T-helper 1 cell treated with Interleukin-12 subunit alpha and Interleukin-12 subunit beta and Interleukin-4 antibody, amounts not matched to agents 30 μg/mL and 1 μg/mL, for 36 hours (primary cell): ENCODE measurements at regions not wholly inside any gene's neighbourhood (a gene's known extent, or its start where the extent isn't known, plus 50 kb on each side); places are given as distances from the start of the nearest gene placed in this dataset.
"Not testable (repeated sequence)": the region's sequence is repeated elsewhere in the genome, so short reads cannot be mapped to it uniquely, and the experiment has no call there.

Experiments used
- H3K27ac Mint-ChIP-seq: one replicate; pipeline ENCODE4 v1.8.0; 2021; ENCODE audit warnings: mild to moderate bottlenecking, mixed read lengths
- H3K27me3 Mint-ChIP-seq: one replicate; pipeline ENCODE4 v1.8.0; 2021; ENCODE audit warnings: low read depth, mixed read lengths
- H3K36me3 Mint-ChIP-seq: one replicate; pipeline ENCODE4 v1.8.0; 2021; ENCODE audit warnings: low read depth, mixed read lengths
- H3K4me1 Mint-ChIP-seq: one replicate; pipeline ENCODE4 v1.8.0; 2021; ENCODE audit warnings: low read depth, mixed read lengths
- H3K4me3 Mint-ChIP-seq: one replicate; pipeline ENCODE4 v1.8.0; 2021; ENCODE audit warnings: mild to moderate bottlenecking, moderate library complexity, mixed read lengths
- H3K9me3 Mint-ChIP-seq: one replicate; pipeline ENCODE4 v1.8.0; 2021; ENCODE audit warnings: mixed read lengths

DNA sequence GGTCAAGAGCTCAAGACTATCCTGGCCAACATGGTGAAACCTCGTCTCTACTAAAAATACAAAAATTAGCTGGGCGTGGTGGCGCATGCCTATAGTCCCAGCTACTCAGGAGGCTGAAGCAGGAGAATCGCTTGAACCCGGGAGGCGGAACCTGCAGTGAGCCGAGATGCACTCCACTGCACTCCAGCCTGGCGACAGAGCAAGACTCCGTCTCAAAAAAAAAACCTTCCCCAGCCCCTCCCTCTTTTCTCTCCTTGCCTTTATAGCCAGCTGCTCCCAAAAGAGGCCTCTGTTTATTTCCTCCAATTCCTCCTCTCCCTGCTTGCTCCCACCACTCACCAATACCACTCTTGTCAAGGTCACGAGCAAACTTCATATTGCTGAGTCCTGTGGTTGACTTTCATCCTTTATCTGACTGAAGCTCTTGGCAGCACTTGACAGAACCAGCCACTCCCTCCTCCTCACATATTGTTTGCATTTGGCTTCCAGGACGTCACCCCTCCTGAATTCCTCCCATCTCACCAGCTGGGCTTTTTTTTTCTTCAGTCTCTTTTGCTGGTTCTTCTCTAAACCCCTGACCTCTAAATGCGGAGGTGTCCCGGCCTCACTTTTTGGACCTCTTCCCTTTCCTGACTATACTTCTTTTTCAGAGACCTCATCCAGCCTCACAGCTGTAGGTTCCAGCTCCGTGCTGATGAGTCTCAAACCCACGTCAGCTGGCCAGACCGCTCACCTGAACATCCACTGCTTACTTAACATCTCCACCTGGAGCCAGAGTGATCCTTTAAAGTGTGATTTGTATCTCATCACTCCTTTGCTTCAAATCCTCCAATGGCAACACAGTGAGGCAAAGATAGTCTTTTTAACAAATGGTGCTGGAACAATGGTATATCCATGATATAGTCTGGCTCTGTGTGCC is 84.6 kb upstream of the CAB39 start:
- Mint-ChIP-seq H3K4me3 (peak overlapping the region; percentile 15), H3K27me3 (no peaks in the 10 kb centered on the region), H3K27ac (peak overlapping the region; percentile 43), H3K4me1 (peaks cover 17% of the 10 kb centered on the region), H3K9me3 (peaks cover 16% of the 10 kb centered on the region), H3K36me3 (peaks cover 17% of the 10 kb centered on the region)

DNA sequence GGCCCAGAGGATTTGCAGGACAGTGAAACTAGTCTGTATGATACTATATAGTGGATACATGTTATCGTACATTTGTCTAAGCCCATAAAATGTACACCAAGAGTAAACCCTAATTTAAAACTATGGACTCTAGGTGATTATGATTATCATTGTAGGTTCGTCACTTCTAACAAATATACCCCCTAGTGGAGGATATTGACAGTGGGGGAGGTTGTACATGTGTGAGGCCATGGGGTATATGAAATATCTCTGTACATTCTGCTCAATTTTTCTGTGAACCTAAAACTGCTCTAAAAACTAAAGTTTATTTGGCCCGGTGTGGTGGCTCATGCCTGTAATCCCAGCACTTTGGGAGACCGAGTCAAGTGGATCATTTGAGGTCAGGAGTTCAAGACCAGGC is 81.2 kb upstream of the CAB39 start:
- Mint-ChIP-seq H3K9me3 (no peaks in the 10 kb centered on the region), H3K4me3 (no peak overlapping the region), H3K27ac (no peak overlapping the region), H3K27me3 (no peaks in the 10 kb centered on the region), H3K4me1 (peaks cover 15% of the 10 kb centered on the region), H3K36me3 (peaks cover 7% of the 10 kb centered on the region)

DNA sequence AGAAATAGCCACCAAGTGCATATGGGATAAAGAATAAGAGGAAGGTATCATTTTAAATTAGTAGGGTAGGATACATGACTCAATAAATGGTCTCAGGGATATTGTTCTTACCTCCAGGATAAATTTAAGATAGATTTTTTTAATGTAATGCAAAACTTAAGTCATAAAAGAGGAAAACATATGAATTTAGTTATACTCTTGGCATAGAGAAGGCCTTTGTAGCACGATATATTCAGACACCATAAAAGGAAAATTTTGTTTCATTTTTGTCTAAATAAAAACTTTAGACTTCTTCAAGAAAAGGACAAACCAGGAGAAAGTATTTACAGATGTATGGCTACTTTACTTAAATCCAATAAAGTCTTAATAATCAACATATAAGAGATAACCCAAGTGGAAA is 78.5 kb upstream of the CAB39 start:
- H3K27ac Mint-ChIP-seq = no peak overlapping the region
- no peak overlapping the region for H3K4me3 Mint-ChIP-seq
- peaks cover 2% of the 10 kb centered on the region for H3K36me3 Mint-ChIP-seq
- H3K9me3 Mint-ChIP-seq = no peaks in the 10 kb centered on the region
- peaks cover 16% of the 10 kb centered on the region for H3K4me1 Mint-ChIP-seq
- no peaks in the 10 kb centered on the region for H3K27me3 Mint-ChIP-seq

DNA sequence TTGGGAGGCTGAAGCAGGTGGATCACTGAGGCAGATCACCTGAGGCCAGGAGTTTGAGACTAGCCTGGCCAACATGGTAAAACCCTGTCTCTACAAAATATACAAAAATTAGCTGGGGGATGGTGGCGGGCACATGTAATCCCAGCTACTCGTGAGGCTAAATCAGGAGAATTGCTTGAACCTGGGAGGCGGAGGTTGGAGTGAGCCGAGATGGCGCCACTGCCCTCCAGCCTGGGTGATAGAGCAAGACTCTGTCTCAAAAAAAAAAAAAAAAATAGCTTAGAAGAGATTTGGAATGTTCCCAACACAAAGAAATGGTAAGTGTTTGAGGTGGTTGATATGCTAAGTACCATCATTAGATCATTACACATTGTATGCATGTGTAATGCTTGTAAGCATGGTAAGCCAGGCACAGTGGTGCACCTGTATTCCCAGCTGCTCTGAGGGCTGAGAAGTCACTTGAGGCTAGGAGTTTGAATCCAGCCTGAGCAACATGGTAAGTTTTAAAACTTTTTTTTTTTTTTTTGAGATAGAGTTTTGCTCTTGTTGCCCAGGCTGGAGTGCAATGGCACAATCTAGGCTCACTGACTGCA is 77.8 kb upstream of the CAB39 start:
- not testable (repeated sequence) for H3K36me3 Mint-ChIP-seq, H3K27ac Mint-ChIP-seq, H3K9me3 Mint-ChIP-seq, H3K4me3 Mint-ChIP-seq, H3K27me3 Mint-ChIP-seq
- H3K4me1 Mint-ChIP-seq = peaks cover 16% of the 10 kb centered on the region

DNA sequence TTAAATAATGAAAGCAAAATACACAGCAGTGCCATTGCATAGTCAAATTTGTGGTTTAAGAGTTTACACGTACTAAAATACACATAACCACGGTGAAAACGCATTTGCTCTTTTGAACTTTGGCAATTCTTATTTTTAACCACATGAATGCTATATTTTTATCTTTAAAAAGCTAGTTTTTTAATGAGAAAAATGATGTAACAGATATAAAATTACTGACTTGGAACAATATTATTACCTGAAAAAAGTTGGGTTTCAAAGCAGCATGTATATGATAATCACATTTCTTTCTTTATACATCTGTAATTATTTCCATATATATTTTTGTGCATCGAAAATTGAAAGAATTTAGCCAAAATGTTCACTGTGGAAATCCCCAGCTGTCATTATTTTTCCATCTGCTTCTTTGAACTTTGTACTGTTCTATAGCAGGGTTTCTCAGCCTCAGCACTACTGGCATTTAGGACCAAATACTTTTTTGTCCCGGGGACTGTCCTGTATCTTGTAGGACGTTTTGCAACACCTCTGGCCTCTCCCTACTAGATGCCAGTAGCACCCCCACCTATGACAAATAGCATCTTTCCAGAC is 75.9 kb upstream of the CAB39 start:
- Mint-ChIP-seq H3K27ac (peak overlapping the region; percentile 71), H3K4me1 (peaks cover 16% of the 10 kb centered on the region), H3K36me3 (no peaks in the 10 kb centered on the region), H3K27me3 (no peaks in the 10 kb centered on the region), H3K9me3 (no peaks in the 10 kb centered on the region), H3K4me3 (no peak overlapping the region)

DNA sequence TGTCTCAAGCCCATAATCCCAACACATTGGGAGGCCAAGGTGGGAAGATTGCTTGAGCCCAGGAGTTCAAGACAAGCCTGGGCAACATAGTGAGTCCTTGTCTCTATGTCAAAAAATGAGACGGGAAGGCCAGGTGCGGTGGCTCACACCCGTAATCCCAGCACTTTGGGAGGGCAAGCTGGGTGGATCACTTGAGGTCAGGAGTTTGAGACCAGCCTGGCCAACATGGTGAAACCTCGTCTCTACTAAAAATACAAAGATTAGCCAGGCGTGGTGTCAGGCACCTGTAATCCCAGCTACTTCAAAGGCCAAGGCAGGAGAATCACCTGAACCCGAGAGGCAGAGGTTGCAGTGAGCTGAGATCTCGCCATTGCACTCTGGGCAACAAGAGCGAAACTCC is 75.2 kb upstream of the CAB39 start:
- H3K4me3 Mint-ChIP-seq, H3K36me3 Mint-ChIP-seq, H3K9me3 Mint-ChIP-seq, H3K27me3 Mint-ChIP-seq: not testable (repeated sequence)
- Mint-ChIP-seq H3K27ac (peak overlapping the region; percentile 71), H3K4me1 (peaks cover 20% of the 10 kb centered on the region)

DNA sequence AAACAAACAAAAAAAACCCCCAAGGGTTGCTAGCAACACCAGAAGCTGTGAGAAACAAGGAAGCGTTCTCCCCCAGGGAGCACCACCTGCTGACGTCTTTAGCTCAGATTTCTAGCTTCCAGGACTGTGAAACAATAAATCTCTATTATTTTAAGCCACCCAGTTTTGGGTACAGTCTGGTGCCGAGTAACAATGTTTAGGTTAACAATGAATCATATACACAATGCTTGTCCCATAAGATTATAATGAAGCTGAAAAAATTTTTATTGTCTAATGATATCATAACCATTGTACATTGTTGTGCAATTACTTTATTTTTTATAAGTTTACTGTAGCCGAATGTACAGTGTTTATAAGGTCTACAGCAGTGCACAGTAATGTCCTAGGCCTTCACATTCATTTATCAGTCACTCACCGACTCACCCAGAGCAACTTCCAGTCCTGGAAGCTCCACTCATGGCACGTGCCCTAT is 72.1 kb upstream of the CAB39 start:
- Mint-ChIP-seq H3K9me3 (no peaks in the 10 kb centered on the region), H3K27ac (no peak overlapping the region), H3K27me3 (no peaks in the 10 kb centered on the region), H3K4me3 (no peak overlapping the region), H3K4me1 (peaks cover 38% of the 10 kb centered on the region), H3K36me3 (peaks cover 5% of the 10 kb centered on the region)

DNA sequence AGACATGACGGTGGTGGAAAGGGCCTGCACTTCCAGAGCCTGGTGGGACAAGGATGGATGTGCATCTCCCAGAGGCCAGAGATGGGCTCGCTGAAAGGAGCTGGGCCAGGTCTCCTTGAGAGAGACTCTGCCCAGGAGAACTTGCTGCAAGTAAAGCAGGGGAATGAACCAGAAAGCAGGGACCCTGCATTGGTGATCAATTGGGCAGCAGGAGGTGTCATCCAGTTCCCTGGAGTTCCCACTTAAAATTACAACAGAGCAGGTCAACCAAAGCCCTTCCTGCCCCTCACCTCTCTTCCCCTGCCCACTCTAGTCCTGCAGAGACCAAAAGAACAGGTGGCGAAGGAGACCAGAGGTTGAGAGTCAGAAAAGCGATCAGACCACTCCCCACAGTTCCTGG is 69.7 kb upstream of the CAB39 start:
- peak overlapping the region; percentile 76 for H3K27ac Mint-ChIP-seq
- H3K4me3 Mint-ChIP-seq = peak overlapping the region; percentile 31
- peaks cover 28% of the 10 kb centered on the region for H3K4me1 Mint-ChIP-seq
- H3K36me3 Mint-ChIP-seq = peaks cover 10% of the 10 kb centered on the region
- no peaks in the 10 kb centered on the region for H3K27me3 Mint-ChIP-seq
- H3K9me3 Mint-ChIP-seq = peaks cover 5% of the 10 kb centered on the region

DNA sequence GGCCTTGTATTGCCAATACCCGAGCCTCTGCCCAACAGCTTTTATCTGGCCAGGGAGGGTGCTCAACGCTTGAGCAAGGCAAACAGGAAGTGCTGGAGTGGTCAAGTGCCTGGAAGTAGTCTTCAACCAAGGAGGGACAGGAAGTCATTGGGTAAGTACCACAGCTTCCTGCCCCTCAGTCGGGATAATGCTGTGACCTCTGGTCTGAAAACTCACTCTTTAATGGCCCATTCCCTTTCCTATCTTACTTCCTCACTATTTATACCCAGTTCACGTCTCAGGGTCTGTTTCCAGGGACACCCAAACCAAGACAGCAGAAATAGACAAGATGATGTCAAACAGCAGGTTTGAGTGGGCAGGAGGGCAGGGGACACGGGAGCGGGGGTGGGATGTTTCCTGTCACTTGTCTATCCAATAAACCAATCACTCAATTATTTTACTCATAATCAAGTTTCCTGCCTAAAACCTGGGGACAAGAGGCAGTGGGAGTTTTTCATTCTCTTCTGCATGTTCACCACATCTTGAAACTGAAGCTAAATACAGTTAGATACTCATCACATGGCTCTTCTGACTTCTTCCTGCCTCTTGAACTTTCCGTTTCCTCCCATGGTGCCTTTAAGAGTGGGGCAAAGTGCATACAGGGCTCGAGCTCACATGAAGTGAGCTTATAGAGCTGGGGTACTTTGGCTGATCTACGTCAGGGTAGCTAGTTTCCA is 68.9 kb upstream of the CAB39 start:
- no peaks in the 10 kb centered on the region for H3K27me3 Mint-ChIP-seq
- H3K4me3 Mint-ChIP-seq = peak overlapping the region; percentile 61
- peaks cover 10% of the 10 kb centered on the region for H3K36me3 Mint-ChIP-seq
- H3K27ac Mint-ChIP-seq = peak overlapping the region; percentile 98
- peaks cover 26% of the 10 kb centered on the region for H3K4me1 Mint-ChIP-seq
- peaks cover 9% of the 10 kb centered on the region for H3K9me3 Mint-ChIP-seq

DNA sequence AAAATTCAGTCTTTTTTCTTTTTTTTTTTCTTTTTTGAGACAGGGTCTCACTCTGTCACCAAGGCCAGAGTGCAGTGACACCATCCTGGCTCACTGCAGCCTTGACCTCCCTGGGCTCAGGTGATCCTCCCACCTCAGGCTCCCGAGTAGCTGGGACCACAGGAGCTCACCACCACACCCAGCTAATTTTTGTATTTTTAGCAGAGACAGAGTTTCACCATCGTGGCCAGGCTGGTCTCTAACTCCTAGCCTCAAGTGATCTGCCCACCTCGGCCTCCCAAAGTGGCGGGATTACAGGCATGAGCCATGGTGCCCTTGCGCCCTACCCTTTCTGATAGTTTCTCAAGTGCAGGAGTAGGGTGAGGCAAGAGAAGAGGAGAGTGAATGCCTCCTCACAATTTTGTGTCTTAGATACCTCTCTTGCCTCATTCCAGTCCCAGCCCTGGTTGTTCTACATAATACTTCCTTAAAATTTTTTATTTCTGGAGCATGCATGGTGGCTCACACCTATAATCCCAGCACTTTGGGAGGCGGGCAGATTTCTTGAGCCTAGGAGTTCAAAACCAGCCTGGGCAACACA is 68.2 kb upstream of the CAB39 start:
- H3K4me3 Mint-ChIP-seq = peak overlapping the region; percentile 61
- peak overlapping the region; percentile 98 for H3K27ac Mint-ChIP-seq
- H3K27me3 Mint-ChIP-seq = no peaks in the 10 kb centered on the region
- H3K9me3 Mint-ChIP-seq = peaks cover 9% of the 10 kb centered on the region
- peaks cover 10% of the 10 kb centered on the region for H3K36me3 Mint-ChIP-seq
- peaks cover 23% of the 10 kb centered on the region for H3K4me1 Mint-ChIP-seq

DNA sequence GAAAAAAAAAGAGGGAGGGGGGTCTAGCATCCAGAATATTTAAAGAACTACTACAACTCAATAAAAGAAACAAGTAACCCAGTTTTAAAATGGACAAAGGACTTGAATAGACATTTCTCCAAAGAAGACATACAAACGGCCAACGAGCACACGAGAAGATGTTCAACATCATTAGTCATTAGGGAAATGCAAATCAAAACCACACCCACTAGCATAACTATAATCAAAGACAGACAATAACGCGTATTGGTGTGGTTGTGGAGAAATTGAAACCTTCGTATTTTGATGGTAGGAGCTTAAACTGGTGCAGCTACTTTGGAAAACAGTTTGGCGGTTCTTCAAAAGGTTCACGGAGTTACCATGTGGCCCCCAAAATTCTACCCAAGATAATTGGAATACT is 64.3 kb upstream of the CAB39 start:
- no peaks in the 10 kb centered on the region for H3K27me3 Mint-ChIP-seq
- no peak overlapping the region for H3K27ac Mint-ChIP-seq
- peaks cover 21% of the 10 kb centered on the region for H3K36me3 Mint-ChIP-seq
- peaks cover 33% of the 10 kb centered on the region for H3K4me1 Mint-ChIP-seq
- H3K9me3 Mint-ChIP-seq = peaks cover 9% of the 10 kb centered on the region
- H3K4me3 Mint-ChIP-seq = no peak overlapping the region

DNA sequence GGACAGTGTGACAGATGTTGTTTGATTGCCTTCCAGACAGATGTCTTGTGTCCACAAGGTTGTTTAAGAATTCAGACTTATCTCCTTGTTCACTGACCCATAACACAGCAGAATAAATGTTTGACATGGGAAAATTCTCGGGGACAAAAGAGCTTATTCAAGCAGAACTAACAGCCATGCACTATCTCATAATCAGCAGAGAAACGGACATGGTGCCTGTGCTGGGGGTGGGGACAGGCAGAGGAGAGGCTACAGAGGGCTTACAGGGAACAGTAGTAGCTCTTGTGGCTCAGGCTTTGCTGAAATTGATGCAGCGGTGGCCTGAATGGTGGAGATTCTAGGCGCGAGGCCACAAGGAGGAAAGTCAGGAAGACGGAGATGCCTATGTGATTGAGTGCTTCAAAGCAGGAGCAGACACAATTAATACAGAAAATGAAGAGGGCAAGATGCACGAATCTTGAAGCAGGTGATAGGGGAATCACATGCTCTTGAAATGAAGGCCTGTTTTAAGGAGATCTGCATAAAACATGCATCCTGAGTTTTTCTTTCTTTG is 62.0 kb upstream of the CAB39 start:
- peaks cover 30% of the 10 kb centered on the region for H3K4me1 Mint-ChIP-seq
- H3K4me3 Mint-ChIP-seq = no peak overlapping the region
- H3K27me3 Mint-ChIP-seq = no peaks in the 10 kb centered on the region

DNA sequence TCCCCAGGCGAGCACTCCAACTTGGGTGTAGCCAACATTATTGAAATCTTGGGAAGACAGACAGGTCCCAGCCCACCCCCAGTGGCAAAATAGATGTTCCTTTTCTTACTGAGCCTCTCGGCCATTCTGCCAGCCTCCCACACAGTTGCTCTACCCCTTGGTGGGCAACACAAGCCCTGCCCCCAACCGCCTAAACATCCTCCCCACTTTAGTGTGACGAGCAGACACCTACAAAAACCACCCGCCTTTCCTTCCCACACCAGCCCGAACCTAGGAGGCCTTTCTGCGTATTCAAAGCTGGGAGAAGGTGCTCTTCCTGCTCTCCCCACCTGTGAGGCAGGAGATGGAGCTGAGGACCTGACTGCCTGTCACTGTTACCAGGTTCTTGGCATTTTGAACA is 58.6 kb upstream of the CAB39 start:
- H3K4me1 Mint-ChIP-seq = peaks cover 60% of the 10 kb centered on the region
- H3K4me3 Mint-ChIP-seq = no peak overlapping the region
- peaks cover 28% of the 10 kb centered on the region for H3K36me3 Mint-ChIP-seq

More for the DNA sequence above, 62.0 kb upstream of the CAB39 start:
- peaks cover 19% of the 10 kb centered on the region for H3K36me3 Mint-ChIP-seq
- H3K9me3 Mint-ChIP-seq = peaks cover 9% of the 10 kb centered on the region
- H3K27ac Mint-ChIP-seq = no peak overlapping the region

DNA sequence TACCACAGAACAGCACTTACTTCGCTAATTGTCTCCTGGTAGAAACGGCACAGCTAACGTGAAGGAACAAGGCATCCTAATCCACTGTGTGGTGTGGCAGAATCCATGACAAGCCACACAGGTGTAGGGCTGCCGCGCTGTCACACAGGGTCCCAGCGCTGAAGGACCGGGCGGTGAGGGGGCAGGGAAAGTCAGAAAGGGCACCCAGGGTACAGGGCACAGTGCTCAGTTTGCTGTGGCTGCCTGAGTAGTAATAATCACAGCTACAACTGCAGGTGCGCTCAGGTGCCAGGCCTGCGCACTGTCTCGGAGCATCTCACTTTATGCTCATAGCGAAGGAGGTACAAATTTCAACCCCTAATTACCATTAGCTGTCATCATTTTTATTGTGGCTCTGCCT is 55.2 kb upstream of the CAB39 start:
- Mint-ChIP-seq H3K9me3 (no peaks in the 10 kb centered on the region), H3K27ac (peak overlapping the region; percentile 100), H3K4me3 (peak overlapping the region; percentile 97), H3K36me3 (peaks cover 27% of the 10 kb centered on the region), H3K27me3 (no peaks in the 10 kb centered on the region), H3K4me1 (peaks cover 74% of the 10 kb centered on the region)

More for the DNA sequence above, 58.6 kb upstream of the CAB39 start:
- H3K9me3 Mint-ChIP-seq = no peaks in the 10 kb centered on the region
- H3K27ac Mint-ChIP-seq = peak overlapping the region; percentile 26
- H3K27me3 Mint-ChIP-seq = no peaks in the 10 kb centered on the region
